ENCODE measurements at regions not wholly inside any gene's neighbourhood (a gene's known extent, or its start where the extent isn't known, plus 50 kb on each side); places are given as distances from the start of the nearest gene placed in this dataset.

DNA sequence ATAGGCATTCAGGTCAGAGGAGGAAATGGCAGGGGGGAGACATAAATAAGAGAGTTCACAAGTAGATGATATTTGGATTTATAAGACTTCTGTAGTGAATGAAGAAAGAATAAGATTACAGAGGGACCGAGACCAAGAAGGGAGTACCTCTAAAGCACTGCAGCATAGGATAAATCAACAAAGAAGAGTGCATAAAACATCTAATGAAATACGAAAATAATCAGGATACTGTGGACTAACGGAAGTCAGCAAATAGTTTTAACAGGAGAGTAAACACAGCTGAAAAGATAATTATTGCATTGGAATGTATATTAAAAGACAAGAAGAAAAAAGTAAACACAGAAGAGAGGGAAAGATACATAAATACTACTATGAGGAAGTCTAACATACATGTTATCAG, 921.9 kb upstream of the PRMT6 start:
- DNase-seq (ENCODE audit: low spot score), result no peak
- in situ Hi-C loops (cut with MboI; ENCODE audit: low pct_unique_long_range_greater_than_20kb, low sequenced_read_pairs, unreplicated experiment), result no loop called here
- TF ChIP-seq, protein P1, sequence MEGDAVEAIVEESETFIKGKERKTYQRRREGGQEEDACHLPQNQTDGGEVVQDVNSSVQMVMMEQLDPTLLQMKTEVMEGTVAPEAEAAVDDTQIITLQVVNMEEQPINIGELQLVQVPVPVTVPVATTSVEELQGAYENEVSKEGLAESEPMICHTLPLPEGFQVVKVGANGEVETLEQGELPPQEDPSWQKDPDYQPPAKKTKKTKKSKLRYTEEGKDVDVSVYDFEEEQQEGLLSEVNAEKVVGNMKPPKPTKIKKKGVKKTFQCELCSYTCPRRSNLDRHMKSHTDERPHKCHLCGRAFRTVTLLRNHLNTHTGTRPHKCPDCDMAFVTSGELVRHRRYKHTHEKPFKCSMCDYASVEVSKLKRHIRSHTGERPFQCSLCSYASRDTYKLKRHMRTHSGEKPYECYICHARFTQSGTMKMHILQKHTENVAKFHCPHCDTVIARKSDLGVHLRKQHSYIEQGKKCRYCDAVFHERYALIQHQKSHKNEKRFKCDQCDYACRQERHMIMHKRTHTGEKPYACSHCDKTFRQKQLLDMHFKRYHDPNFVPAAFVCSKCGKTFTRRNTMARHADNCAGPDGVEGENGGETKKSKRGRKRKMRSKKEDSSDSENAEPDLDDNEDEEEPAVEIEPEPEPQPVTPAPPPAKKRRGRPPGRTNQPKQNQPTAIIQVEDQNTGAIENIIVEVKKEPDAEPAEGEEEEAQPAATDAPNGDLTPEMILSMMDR (IDR thresholded peaks at IDR 0.05; ENCODE audit: extremely low read depth, insufficient read depth, missing control alignments), result no peak

DNA sequence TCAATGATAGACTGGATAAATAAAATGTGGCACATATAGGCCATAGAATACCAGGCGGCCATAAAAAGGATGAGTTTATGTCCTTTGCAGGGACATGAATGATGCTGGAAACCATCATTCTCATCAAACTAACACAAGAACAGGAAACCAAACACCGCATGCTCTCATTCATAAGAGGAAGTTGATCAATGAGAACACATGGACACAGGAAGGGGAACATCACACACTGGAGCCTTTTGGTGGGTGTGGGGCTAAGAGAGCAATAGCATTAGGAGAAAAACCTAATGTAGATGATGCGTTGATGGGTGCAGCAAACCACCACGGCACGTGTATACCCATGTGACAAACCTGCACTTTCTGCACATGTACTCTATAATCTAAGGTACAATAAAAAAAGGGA, 883.4 kb upstream of the PRMT6 start:
- in situ Hi-C loops (cut with MboI; ENCODE audit: low pct_unique_long_range_greater_than_20kb, low sequenced_read_pairs, unreplicated experiment), result no loop called here
- no peak for DNase-seq (ENCODE audit: low spot score)
- TF ChIP-seq, protein P1 (IDR thresholded peaks at IDR 0.05; ENCODE audit: extremely low read depth, insufficient read depth, missing control alignments), result no peak

DNA sequence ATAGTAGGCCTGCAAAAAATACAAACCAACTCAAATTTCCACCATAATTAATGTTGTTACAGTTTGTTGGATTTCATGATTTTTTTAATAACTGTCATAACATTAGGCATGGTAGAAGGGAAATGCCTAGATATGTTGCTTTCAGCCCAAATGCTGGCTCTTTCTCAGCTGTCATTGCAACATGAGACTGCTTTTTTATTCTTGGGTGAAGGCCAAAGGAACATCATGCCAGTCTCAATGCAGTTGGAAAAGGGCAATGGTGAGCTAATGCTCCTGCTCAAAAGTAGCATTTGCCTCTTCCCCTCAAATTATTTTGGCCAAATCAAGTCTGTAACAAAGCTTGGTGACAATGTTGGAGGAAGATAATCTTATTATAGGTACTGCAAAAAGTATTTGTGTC, 877.7 kb upstream of the PRMT6 start:
- no peak for DNase-seq (ENCODE audit: low spot score)
- TF ChIP-seq, protein P1 (IDR thresholded peaks at IDR 0.05; ENCODE audit: extremely low read depth, insufficient read depth, missing control alignments), result no peak
- in situ Hi-C loops (cut with MboI; ENCODE audit: low pct_unique_long_range_greater_than_20kb, low sequenced_read_pairs, unreplicated experiment), result no loop called here

DNA sequence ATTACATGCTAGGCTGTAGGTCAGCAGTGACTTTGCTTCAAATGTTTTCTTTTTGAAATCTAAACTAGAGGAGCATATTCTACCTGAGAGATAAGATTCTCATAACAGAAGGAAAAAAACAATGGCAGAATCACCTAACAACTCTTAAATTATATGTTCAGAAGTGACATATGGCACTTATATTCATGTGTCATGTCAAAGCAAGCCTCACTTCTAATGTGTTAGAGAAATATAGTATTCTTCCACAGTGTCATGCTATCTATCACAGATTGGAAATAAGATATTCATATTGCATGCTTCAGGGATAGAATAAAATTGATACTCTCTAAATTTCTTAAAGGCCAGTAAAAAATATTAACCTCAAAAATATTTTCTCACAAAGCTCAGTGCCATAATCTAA, 874.6 kb upstream of the PRMT6 start:
- TF ChIP-seq, protein P1 (IDR thresholded peaks at IDR 0.05; ENCODE audit: extremely low read depth, insufficient read depth, missing control alignments), result no peak
- in situ Hi-C loops (cut with MboI; ENCODE audit: low pct_unique_long_range_greater_than_20kb, low sequenced_read_pairs, unreplicated experiment), result no loop called here
- DNase-seq (ENCODE audit: low spot score), result no peak

DNA sequence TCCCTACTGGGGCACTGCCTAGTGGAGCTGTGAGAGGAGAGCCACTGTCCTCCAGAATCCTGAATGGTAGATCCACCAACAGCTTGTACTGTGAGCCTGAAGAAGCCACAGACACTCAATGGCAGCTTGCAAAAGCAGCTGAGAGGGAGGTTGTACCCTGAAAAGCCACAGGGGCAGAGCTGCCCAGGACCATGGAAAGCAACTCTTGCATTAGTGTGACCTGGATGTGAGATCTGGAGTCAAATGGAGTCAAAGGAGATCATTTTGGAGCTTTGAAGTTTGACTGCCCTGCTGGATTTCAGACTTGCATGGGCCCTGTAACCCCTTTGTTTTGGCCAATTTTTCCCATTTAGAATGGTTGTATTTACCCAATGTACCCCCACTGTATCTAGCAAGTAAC, 871.4 kb upstream of the PRMT6 start:
- DNase-seq (ENCODE audit: low spot score), result no peak
- TF ChIP-seq, protein P1 (IDR thresholded peaks at IDR 0.05; ENCODE audit: extremely low read depth, insufficient read depth, missing control alignments), result no peak
- in situ Hi-C loops (cut with MboI; ENCODE audit: low pct_unique_long_range_greater_than_20kb, low sequenced_read_pairs, unreplicated experiment), result no loop called here

DNA sequence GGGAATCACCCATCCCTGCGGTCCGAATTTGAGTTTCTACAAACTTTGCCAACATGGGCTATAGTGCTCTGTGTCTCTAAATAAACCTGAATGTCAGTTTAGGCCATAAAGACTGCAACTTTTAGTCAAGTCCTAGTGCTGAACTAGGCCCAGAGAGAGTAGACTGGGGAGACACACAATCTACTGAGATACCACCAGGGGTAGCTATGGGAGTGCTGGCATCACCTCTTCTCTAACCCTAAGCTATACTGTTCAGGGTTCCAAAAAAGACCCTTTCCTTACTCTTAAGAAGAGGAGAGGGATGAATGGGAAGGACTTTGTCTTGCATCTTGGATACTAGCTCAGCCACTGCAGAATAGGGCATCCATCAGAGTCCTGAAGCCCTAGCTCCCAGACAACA, 866.7 kb upstream of the PRMT6 start:
- TF ChIP-seq, protein P1 (IDR thresholded peaks at IDR 0.05; ENCODE audit: extremely low read depth, insufficient read depth, missing control alignments), result no peak
- in situ Hi-C loops (cut with MboI; ENCODE audit: low pct_unique_long_range_greater_than_20kb, low sequenced_read_pairs, unreplicated experiment), result no loop called here

DNA sequence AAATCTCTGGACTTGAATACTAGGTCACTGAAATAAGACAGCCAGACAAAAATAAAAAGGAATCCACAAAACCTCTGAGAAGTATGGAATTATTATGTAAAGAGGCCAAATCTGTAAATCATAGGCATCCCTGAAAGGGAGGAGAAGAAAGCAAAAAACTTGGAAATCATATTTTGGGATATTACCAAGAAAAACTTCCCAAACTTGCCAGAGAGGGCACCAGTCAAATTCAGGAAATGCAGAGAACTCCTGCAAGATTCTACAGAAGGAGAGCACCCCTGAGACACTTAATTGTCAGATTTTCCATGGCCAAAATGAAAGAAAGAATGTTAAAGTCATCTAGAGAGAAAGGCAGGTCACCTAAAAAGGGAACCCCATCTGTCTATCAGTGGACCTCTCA, 862.3 kb upstream of the PRMT6 start:
- TF ChIP-seq, protein P1 (IDR thresholded peaks at IDR 0.05; ENCODE audit: extremely low read depth, insufficient read depth, missing control alignments), result no peak
- in situ Hi-C loops (cut with MboI; ENCODE audit: low pct_unique_long_range_greater_than_20kb, low sequenced_read_pairs, unreplicated experiment), result no loop called here
- DNase-seq (ENCODE audit: low spot score), result no peak

More for the DNA sequence above, 866.7 kb upstream of the PRMT6 start:
- DNase-seq (ENCODE audit: low spot score), result no peak

Measured in GM13977 (cell line).